ENCODE measurements at regions not wholly inside any gene's neighbourhood (a gene's known extent, or its start where the extent isn't known, plus 50 kb on each side); places are given as distances from the start of the nearest gene placed in this dataset.

- TF ChIP-seq EZH2phosphoT487 (IDR thresholded peaks at IDR 0.05; ENCODE audit: insufficient read depth, low read depth), result no peak
- no peak for TF ChIP-seq EZH2 (IDR thresholded peaks at IDR 0.05; ENCODE audit: insufficient read depth, poor library complexity, severe bottlenecking)
Measured at GRCh38 chr16:86707581-86707980, 129.2 kb downstream of the FOXL1 start.

GRCh38 chr16:86708431-86708830, 130.1 kb downstream of the FOXL1 start:
- no peaks in the 10 kb centered on the region for H3K9me2 ChIP-seq (ENCODE audit: insufficient read depth)
- in situ Hi-C loops (cut with MboI), result no loop called here
- H3K79me2 ChIP-seq (ENCODE audit: insufficient read depth), result no peaks in the 10 kb centered on the region
- no peak overlapping the region for H3K27ac ChIP-seq
- no peak for DNase-seq
- no peaks in the 10 kb centered on the region for H3F3A ChIP-seq (ENCODE audit: insufficient read depth)
- no peak overlapping the region for H2AFZ ChIP-seq
- no peak for TF ChIP-seq EZH2 (IDR thresholded peaks at IDR 0.05; ENCODE audit: insufficient read depth, poor library complexity, severe bottlenecking)
- no peak for TF ChIP-seq EZH2phosphoT487 (IDR thresholded peaks at IDR 0.05; ENCODE audit: insufficient read depth, low read depth)
- H3K27me3 ChIP-seq (replicated peaks; ENCODE audit: insufficient read depth), result peaks cover 27% of the 10 kb centered on the region
- H3K4me1 ChIP-seq (ENCODE audit: insufficient read depth), result no peaks in the 10 kb centered on the region
- H3K36me3 ChIP-seq (ENCODE audit: low read depth), result no peaks in the 10 kb centered on the region
- H3K4me3 ChIP-seq, result no peak overlapping the region
- H3K9ac ChIP-seq, result no peak overlapping the region
- H3K4me2 ChIP-seq (ENCODE audit: unreplicated experiment), result no peak overlapping the region
- WGBS, 2 experiments (ENCODE audit: low coverage in 1 of 2, low lambda C conversion rate in 2 of 2, missing lambda C conversion rate in 2 of 2), result 69 to 73% methylated on average over 11 of the region's 11 CpGs
- H4K20me1 ChIP-seq (ENCODE audit: insufficient read depth), result no peaks in the 10 kb centered on the region
- no peaks in the 10 kb centered on the region for H3K9me3 ChIP-seq (ENCODE audit: low read depth)

More at GRCh38 chr16:86707581-86707980, 129.2 kb downstream of the FOXL1 start:
- H2AFZ ChIP-seq, result no peak overlapping the region
- DNase-seq, result no peak
- peaks cover 26% of the 10 kb centered on the region for H3K27me3 ChIP-seq (replicated peaks; ENCODE audit: insufficient read depth)
- no peak overlapping the region for H3K27ac ChIP-seq
- WGBS, 2 experiments (ENCODE audit: low coverage in 1 of 2, low lambda C conversion rate in 2 of 2, missing lambda C conversion rate in 2 of 2), result 80 to 85% methylated on average over 20 of the region's 20 CpGs
- H3K4me3 ChIP-seq, result no peak overlapping the region
- H3K4me2 ChIP-seq (ENCODE audit: unreplicated experiment), result no peak overlapping the region
- H3K9me3 ChIP-seq (ENCODE audit: low read depth), result no peaks in the 10 kb centered on the region
- H3K4me1 ChIP-seq (ENCODE audit: insufficient read depth), result no peaks in the 10 kb centered on the region
- no peaks in the 10 kb centered on the region for H4K20me1 ChIP-seq (ENCODE audit: insufficient read depth)
- no peaks in the 10 kb centered on the region for H3K36me3 ChIP-seq (ENCODE audit: low read depth)
- in situ Hi-C loops (cut with MboI), result no loop called here
- H3K9me2 ChIP-seq (ENCODE audit: insufficient read depth), result no peaks in the 10 kb centered on the region
- H3K79me2 ChIP-seq (ENCODE audit: insufficient read depth), result no peaks in the 10 kb centered on the region
- no peak overlapping the region for H3K9ac ChIP-seq
- no peaks in the 10 kb centered on the region for H3F3A ChIP-seq (ENCODE audit: insufficient read depth)

- H4K20me1 ChIP-seq (ENCODE audit: insufficient read depth), result no peaks in the 10 kb centered on the region
- TF ChIP-seq EZH2 (IDR thresholded peaks at IDR 0.05; ENCODE audit: insufficient read depth, poor library complexity, severe bottlenecking) (no peak), EZH2phosphoT487 (IDR thresholded peaks at IDR 0.05; ENCODE audit: insufficient read depth, low read depth) (no peak)
- no peak for DNase-seq
- H2AFZ ChIP-seq, result no peak overlapping the region
- no peak overlapping the region for H3K27ac ChIP-seq
- no peaks in the 10 kb centered on the region for H3K9me3 ChIP-seq (ENCODE audit: low read depth)
- H3K9me2 ChIP-seq (ENCODE audit: insufficient read depth), result no peaks in the 10 kb centered on the region
- no peak overlapping the region for H3K4me3 ChIP-seq
- WGBS, 2 experiments (ENCODE audit: low coverage in 1 of 2, low lambda C conversion rate in 2 of 2, missing lambda C conversion rate in 2 of 2), result 63 to 65% methylated on average over 3 of the region's 3 CpGs
- no peak overlapping the region for H3K4me2 ChIP-seq (ENCODE audit: unreplicated experiment)
- no peaks in the 10 kb centered on the region for H3K36me3 ChIP-seq (ENCODE audit: low read depth)
- H3K4me1 ChIP-seq (ENCODE audit: insufficient read depth), result no peaks in the 10 kb centered on the region
- H3K27me3 ChIP-seq (replicated peaks; ENCODE audit: insufficient read depth), result peaks cover 33% of the 10 kb centered on the region
- no peak overlapping the region for H3K9ac ChIP-seq
- no peaks in the 10 kb centered on the region for H3K79me2 ChIP-seq (ENCODE audit: insufficient read depth)
- in situ Hi-C loops (cut with MboI), result no loop called here
- no peaks in the 10 kb centered on the region for H3F3A ChIP-seq (ENCODE audit: insufficient read depth)
Measured at GRCh38 chr16:86709103-86709502, 130.8 kb downstream of the FOXL1 start.

GRCh38 chr16:86709902-86710601, 131.7 kb downstream of the FOXL1 start:
- no peaks in the 10 kb centered on the region for H3F3A ChIP-seq (ENCODE audit: insufficient read depth)
- no peaks in the 10 kb centered on the region for H3K79me2 ChIP-seq (ENCODE audit: insufficient read depth)
- no peak overlapping the region for H3K4me2 ChIP-seq (ENCODE audit: unreplicated experiment)
- no peak overlapping the region for H3K27ac ChIP-seq
- no peak overlapping the region for H3K4me3 ChIP-seq
- H3K4me1 ChIP-seq (ENCODE audit: insufficient read depth), result no peaks in the 10 kb centered on the region
- no peaks in the 10 kb centered on the region for H4K20me1 ChIP-seq (ENCODE audit: insufficient read depth)
- no peaks in the 10 kb centered on the region for H3K9me2 ChIP-seq (ENCODE audit: insufficient read depth)
- 80 to 82% methylated on average over 31 of the region's 31 CpGs for WGBS, 2 experiments (ENCODE audit: low coverage in 1 of 2, low lambda C conversion rate in 2 of 2, missing lambda C conversion rate in 2 of 2)
- H2AFZ ChIP-seq, result no peak overlapping the region
- in situ Hi-C loops (cut with MboI), result no loop called here
- H3K36me3 ChIP-seq (ENCODE audit: low read depth), result no peaks in the 10 kb centered on the region
- no peak for DNase-seq
- no peak overlapping the region for H3K9ac ChIP-seq
- TF ChIP-seq EZH2 (IDR thresholded peaks at IDR 0.05; ENCODE audit: insufficient read depth, poor library complexity, severe bottlenecking), result no peak
- no peak for TF ChIP-seq EZH2phosphoT487 (IDR thresholded peaks at IDR 0.05; ENCODE audit: insufficient read depth, low read depth)
- H3K9me3 ChIP-seq (ENCODE audit: low read depth), result no peaks in the 10 kb centered on the region
- H3K27me3 ChIP-seq (replicated peaks; ENCODE audit: insufficient read depth), result peaks cover 34% of the 10 kb centered on the region

Data from GM23248 (cell line).